GM23248 (cell line): ENCODE measurements at regions not wholly inside any gene's neighbourhood (a gene's known extent, or its start where the extent isn't known, plus 50 kb on each side); places are given as distances from the start of the nearest gene placed in this dataset.

Source experiments
- EZH2 ChIP-seq: fragments of 200-600 bp; sonication (generic); IDR thresholded peaks from 2 replicates; pipeline ENCODE4 v1.6.1; 2018; ENCODE audit warnings: antibody characterized with exemption, mild to moderate bottlenecking; ENCODE audit not compliant: insufficient read depth, poor library complexity, severe bottlenecking
- EZH2phosphoT487 ChIP-seq: fragments of 200-600 bp; sonication (generic); IDR thresholded peaks from 2 replicates; pipeline ENCODE4 v1.6.1; 2018; ENCODE audit warnings: antibody characterized with exemption, moderate library complexity, mild to moderate bottlenecking, low read depth; ENCODE audit not compliant: insufficient read depth

DNA sequence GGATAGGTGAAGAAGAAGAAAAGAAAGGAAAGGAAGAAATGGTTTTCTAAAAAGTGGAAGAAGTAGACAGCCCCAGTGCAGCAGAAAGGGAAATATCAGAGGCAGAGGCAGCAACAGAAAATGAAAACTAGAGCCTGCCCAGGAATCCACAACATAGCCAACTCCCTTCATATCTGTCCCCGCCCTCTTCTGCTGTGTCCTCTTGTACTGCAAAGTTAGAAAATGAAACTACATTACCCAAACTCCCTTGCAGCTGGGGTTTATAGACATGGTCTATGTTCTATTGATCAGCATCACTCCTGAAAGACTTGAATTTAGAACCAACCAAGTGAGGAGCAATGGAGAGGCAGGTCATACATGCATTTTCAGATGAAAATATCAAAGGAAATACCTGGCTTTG, 200.5 kb upstream of the PHACTR1 start:
- no peak for TF ChIP-seq EZH2phosphoT487
- TF ChIP-seq EZH2, result no peak
